Astrocyte of the spinal cord (primary cell): ENCODE measurements at regions not wholly inside any gene's neighbourhood (a gene's known extent, or its start where the extent isn't known, plus 50 kb on each side); places are given as distances from the start of the nearest gene placed in this dataset.

Experiments used
- DNase-seq: peaks from one replicate; pipeline ENCODE4 v3.0.0; 2011; ENCODE audit warnings: low read depth, low spot score
- H3K4me3 ChIP-seq: 2 replicates; pipeline ENCODE4 v1.5.1; 2011; ENCODE audit warnings: low read depth, mild to moderate bottlenecking, low read length, moderate library complexity
- in situ Hi-C: cut with HindIII; loops from 2 replicates; pipeline ENCODE4 v1.10.0; 2017; ENCODE audit warnings: low sequenced_read_pairs
- TF ChIP-seq, protein P1 (sequence below): IDR thresholded peaks from 2 replicates; pipeline ENCODE4 v1.5.1; 2012; ENCODE audit warnings: low read depth, mild to moderate bottlenecking, low read length, inconsistent platforms

DNA sequence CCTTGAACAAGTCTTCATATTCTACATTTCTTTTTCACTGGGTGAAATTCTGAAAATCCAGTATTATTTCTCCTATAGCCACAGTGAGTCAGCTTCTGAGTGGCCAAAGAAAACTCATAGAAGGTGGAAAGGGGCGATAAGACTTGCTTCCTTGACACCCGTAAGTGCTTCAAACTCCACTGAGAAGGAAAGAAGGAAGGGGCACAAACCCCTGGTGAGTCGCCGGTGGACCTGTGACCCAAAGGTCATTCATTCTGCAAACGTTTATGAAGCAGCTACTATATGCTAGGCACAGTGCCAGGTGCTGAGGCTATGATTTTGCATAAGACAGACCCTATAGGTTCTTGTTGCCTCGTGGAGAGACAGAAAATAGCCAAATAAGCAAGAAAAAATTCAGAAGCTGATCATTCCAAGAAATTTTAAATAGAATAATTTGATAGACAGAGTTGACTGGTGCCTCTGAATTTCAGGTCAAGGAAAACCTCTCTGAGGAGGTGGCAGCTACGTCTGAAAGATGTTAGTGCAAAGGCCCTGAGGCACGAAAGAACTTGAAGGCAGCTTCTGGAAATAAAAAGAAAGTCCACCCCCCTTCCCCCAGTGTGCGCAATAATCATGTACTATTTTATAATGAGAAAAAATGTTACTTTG, 118.2 kb downstream of the CD24 start:
- TF ChIP-seq, protein P1, sequence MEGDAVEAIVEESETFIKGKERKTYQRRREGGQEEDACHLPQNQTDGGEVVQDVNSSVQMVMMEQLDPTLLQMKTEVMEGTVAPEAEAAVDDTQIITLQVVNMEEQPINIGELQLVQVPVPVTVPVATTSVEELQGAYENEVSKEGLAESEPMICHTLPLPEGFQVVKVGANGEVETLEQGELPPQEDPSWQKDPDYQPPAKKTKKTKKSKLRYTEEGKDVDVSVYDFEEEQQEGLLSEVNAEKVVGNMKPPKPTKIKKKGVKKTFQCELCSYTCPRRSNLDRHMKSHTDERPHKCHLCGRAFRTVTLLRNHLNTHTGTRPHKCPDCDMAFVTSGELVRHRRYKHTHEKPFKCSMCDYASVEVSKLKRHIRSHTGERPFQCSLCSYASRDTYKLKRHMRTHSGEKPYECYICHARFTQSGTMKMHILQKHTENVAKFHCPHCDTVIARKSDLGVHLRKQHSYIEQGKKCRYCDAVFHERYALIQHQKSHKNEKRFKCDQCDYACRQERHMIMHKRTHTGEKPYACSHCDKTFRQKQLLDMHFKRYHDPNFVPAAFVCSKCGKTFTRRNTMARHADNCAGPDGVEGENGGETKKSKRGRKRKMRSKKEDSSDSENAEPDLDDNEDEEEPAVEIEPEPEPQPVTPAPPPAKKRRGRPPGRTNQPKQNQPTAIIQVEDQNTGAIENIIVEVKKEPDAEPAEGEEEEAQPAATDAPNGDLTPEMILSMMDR: no peak
- in situ Hi-C loops: no loop called here
- no peak overlapping the region for H3K4me3 ChIP-seq
- no peak for DNase-seq

DNA sequence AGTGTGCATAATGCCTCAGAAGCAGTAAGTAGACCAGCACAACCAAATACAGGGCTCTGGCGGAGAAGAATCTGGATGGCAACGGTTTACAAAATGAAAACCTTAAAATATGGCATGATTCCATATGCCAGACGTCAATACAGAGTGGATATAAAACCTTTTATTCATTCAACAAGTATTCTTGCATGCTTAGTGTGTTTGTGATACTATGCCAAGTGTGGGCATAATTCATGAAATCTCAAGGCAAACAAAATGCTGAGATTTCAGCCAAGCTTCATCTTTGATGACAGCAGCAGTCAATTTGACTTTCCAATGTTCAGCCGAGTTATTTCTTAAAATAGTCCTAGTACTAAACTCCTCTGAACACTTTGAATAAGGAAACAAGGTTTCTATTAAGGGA, 119.4 kb downstream of the CD24 start:
- TF ChIP-seq, protein P1: no peak
- no peak overlapping the region for H3K4me3 ChIP-seq
- DNase-seq: no peak
- in situ Hi-C loops: no loop called here

DNA sequence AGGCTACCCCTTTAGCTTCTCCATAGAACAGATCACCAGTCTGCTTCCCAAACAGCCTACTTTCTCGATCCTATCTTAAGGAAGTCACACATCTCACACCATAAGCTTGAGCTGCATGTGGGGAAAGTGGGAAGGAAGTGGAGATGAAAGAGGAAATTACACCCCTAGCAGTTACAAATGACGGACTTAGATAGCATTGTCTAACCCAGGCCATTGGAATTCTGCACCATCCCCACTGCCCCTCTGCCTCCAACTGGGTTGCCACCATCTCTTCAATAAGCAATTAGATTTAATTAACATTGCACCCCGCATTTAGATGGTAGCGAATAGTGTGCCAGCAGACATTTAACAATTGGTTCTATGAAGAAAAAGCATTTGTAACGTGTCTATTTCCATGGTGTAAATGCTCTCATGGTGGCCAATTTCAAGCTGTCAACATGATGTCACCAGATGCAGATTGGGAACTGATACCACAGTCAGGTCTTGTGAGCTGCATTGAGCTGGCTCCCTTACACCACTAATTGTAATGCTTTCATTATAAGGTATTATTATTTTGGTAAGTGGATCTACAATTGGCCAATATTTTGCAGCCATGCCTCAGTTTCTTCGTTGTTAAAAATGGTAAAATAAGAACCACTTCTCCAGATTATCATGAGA, 124.7 kb downstream of the CD24 start:
- TF ChIP-seq, protein P1: no peak
- DNase-seq: no peak
- in situ Hi-C loops: no loop called here
- no peak overlapping the region for H3K4me3 ChIP-seq

DNA sequence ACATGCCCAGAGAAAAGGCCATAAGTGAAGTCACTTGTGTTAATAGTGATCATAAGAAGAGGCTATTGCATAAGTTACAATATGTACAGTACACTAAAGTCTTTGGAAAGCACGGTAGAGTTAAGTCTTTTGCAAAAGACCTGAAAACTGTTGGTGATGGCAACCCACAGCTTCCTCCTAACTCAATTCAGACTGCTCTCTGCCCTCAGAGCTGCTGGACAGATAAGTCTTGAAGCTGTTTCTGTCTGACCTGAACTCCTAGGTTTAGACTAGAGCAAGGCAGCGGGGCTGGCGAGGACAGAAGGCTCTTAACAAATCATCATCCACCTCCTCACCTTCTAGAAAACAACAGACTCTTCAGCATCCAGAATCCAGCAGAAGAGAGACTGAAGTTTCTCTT, 125.4 kb downstream of the CD24 start:
- no peak for DNase-seq
- H3K4me3 ChIP-seq: no peak overlapping the region
- in situ Hi-C loops: no loop called here
- TF ChIP-seq, protein P1: no peak

DNA sequence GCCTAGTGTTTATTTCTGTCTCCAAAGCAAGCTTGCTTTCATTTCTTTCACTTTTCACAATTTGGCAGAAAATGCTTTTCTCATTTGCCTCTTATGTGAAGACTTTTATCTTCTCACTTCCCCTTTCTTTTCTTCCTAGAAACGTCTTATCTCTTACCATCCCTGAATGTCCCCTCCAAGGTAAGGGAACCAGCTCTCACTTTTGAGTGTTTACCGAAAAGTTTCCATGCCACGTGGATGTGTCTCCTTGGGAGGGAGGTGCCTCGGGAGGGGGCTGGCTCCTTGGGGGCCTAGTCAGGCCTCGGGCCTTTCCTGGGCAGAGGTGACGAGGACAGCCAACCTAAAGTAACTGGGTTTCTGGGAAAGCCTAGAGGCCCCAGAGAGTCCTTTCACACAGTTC, 127.4 kb downstream of the CD24 start:
- in situ Hi-C loops: no loop called here
- TF ChIP-seq, protein P1: no peak
- no peak overlapping the region for H3K4me3 ChIP-seq
- DNase-seq: no peak

DNA sequence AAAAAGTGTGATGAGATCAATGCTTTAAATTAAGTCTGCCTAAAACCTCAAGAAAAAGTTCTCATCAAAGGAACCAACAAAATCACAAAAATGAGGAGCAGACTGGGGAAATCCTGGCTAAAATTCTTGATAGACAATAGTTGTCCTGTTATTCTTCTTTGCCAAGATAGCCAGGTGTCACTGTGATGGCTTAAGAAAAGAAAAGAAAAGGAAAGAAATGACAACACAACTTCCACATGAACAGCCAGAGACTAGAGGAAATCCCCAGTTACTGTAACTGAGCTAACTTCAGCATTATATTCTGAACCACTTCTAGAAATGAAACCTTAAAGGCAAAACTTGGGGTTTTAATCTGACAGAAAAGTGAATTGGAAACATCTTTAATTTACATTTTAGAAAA, 129.6 kb downstream of the CD24 start:
- no peak overlapping the region for H3K4me3 ChIP-seq
- DNase-seq: no peak
- TF ChIP-seq, protein P1: no peak
- in situ Hi-C loops: no loop called here
